Mesendoderm (in vitro differentiated cells): ENCODE measurements at regions not wholly inside any gene's neighbourhood (a gene's known extent, or its start where the extent isn't known, plus 50 kb on each side); places are given as distances from the start of the nearest gene placed in this dataset.
"Not testable (repeated sequence)": the region's sequence is repeated elsewhere in the genome, so short reads cannot be mapped to it uniquely, and the experiment has no call there.

ENCODE experiments used
- DNase-seq: peaks from one replicate; pipeline ENCODE4 v3.0.0; 2013
- H2AK5ac ChIP-seq: 2 replicates; pipeline ENCODE4 v1.6.1; 2013; ENCODE audit warnings: low read length, inconsistent platforms
- H2BK120ac ChIP-seq: 2 replicates; pipeline ENCODE4 v1.6.1; 2013; ENCODE audit warnings: low read depth, mild to moderate bottlenecking, low read length, moderate library complexity, mixed read lengths
- H2BK15ac ChIP-seq: replicated peaks from 2 replicates; pipeline ENCODE4 v1.6.1; 2013; ENCODE audit warnings: low read depth, mild to moderate bottlenecking, moderate library complexity
- H2BK5ac ChIP-seq: 2 replicates; pipeline ENCODE4 v1.6.1; 2013; ENCODE audit warnings: low read length, inconsistent platforms
- H3K18ac ChIP-seq: 2 replicates; pipeline ENCODE4 v1.6.1; 2013; ENCODE audit warnings: mild to moderate bottlenecking, low read length, mixed read lengths
- H3K23ac ChIP-seq: one replicate; pipeline ENCODE4 v1.6.1; 2013; ENCODE audit warnings: low read length
- H3K27ac ChIP-seq: 2 replicates; pipeline ENCODE4 v1.5.1; 2013; ENCODE audit warnings: low read depth, mild to moderate bottlenecking, inconsistent platforms, low read length, moderate library complexity
- H3K27me3 ChIP-seq: 2 replicates; pipeline ENCODE4 v1.6.1; 2013; ENCODE audit warnings: low read length, control low read depth, mild to moderate bottlenecking, inconsistent platforms; ENCODE audit not compliant: insufficient read depth, poor library complexity
- H3K36me3 ChIP-seq: 2 replicates; pipeline ENCODE4 v1.6.1; 2013; ENCODE audit warnings: low read length, inconsistent platforms; ENCODE audit not compliant: control insufficient read depth, insufficient read depth
- H3K4ac ChIP-seq: one replicate; pipeline ENCODE4 v1.6.1; 2013; ENCODE audit warnings: low read depth, mild to moderate bottlenecking, low read length, moderate library complexity
- H3K4me1 ChIP-seq: 2 replicates; pipeline ENCODE4 v1.6.1; 2013; ENCODE audit warnings: low read depth, low read length, inconsistent platforms; ENCODE audit not compliant: control insufficient read depth
- H3K4me2 ChIP-seq: 2 replicates; pipeline ENCODE4 v1.6.1; 2013; ENCODE audit warnings: low read length
- H3K4me3 ChIP-seq: 2 replicates; pipeline ENCODE4 v1.5.1; 2013; ENCODE audit warnings: mild to moderate bottlenecking, low read length
- H3K56ac ChIP-seq: one replicate; pipeline ENCODE4 v1.6.1; 2013; ENCODE audit warnings: low read length
- H3K79me1 ChIP-seq: 2 replicates; pipeline ENCODE4 v1.6.1; 2013; ENCODE audit warnings: low read length, inconsistent platforms
- H3K79me2 ChIP-seq: 2 replicates; pipeline ENCODE4 v1.6.1; 2013; ENCODE audit warnings: mild to moderate bottlenecking, low read length; ENCODE audit not compliant: control insufficient read depth, insufficient read depth
- H3K9ac ChIP-seq: 2 replicates; pipeline ENCODE4 v1.6.1; 2013; ENCODE audit warnings: low read length, inconsistent platforms
- H4K5ac ChIP-seq: one replicate; pipeline ENCODE4 v1.6.1; 2013; ENCODE audit warnings: low read length
- H4K8ac ChIP-seq: one replicate; pipeline ENCODE4 v1.6.1; 2013; ENCODE audit warnings: low read depth, mild to moderate bottlenecking, control low read depth, low read length, moderate library complexity
- WGBS: extraction: QIAGEN DNeasy Blood & Tissue Kit; methylation state at CpG from one replicate; pipeline ENCODE4 v1.1.7; 2013; ENCODE audit warnings: low lambda C conversion rate, missing lambda C conversion rate; ENCODE audit not compliant: insufficient coverage; ENCODE audit errors: extremely low coverage; 5-methylcytosine and 5-hydroxymethylcytosine counted together

- Histone ChIP-seq H3K18ac (no peak overlapping the region), H4K8ac (no peak overlapping the region), H3K56ac (no peak overlapping the region), H3K27me3 (no peaks in the 10 kb centered on the region), H2BK120ac (no peak overlapping the region), H4K5ac (no peak overlapping the region), H3K36me3 (no peaks in the 10 kb centered on the region), H2BK5ac (no peak overlapping the region), H3K79me1 (no peaks in the 10 kb centered on the region), H3K4me2 (no peak overlapping the region), H3K23ac (no peak overlapping the region), H3K4me3 (no peak overlapping the region), H3K4ac (no peak overlapping the region), H2AK5ac (no peak overlapping the region), H3K27ac (no peak overlapping the region), H3K79me2 (no peaks in the 10 kb centered on the region), H2BK15ac (no peak overlapping the region), H3K4me1 (no peaks in the 10 kb centered on the region), H3K9ac (no peak overlapping the region)
- no peak for DNase-seq
- WGBS = no CpG with 5 or more reads among the region's 5 CpGs
Measured at GRCh38 chr1:224053456-224053855, 60.5 kb upstream of the FBXO28 start.

GRCh38 chr1:224052772-224053171 is 61.1 kb upstream of the FBXO28 start:
- Histone ChIP-seq H3K9ac (no peak overlapping the region), H3K79me1 (no peaks in the 10 kb centered on the region), H3K56ac (no peak overlapping the region), H3K23ac (no peak overlapping the region), H3K4ac (no peak overlapping the region), H3K36me3 (no peaks in the 10 kb centered on the region), H2BK15ac (no peak overlapping the region), H3K4me3 (no peak overlapping the region), H3K27me3 (no peaks in the 10 kb centered on the region), H4K8ac (no peak overlapping the region), H2BK120ac (no peak overlapping the region), H4K5ac (no peak overlapping the region), H2AK5ac (no peak overlapping the region), H3K4me2 (no peak overlapping the region), H3K18ac (no peak overlapping the region), H3K79me2 (no peaks in the 10 kb centered on the region), H2BK5ac (no peak overlapping the region), H3K4me1 (no peaks in the 10 kb centered on the region), H3K27ac (no peak overlapping the region)
- WGBS = no CpG with 5 or more reads among the region's 3 CpGs
- DNase-seq = no peak

DNA sequence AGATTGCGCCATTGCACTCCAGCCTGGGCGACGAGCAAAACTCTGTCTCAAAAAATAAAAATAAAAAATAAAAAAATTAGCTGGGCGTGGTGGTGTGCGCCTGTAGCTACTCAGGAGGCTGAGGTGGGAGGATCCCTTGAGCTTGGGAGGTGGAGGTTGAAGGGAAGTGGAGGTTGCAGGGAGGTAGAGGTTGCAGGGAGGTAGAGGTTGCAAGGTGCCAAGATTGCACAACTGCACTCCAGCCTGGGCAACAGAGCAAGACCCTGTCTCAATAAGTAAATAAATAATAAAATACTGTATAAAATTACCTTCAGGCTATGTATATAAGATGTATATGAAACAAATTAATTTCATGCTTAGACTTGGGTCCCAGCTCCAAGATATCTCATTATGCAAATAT is 62.1 kb upstream of the FBXO28 start:
- not testable (repeated sequence) for H3K27ac ChIP-seq, H3K9ac ChIP-seq

GRCh38 chr1:224051086-224051406 is 62.9 kb upstream of the FBXO28 start:
- Histone ChIP-seq H3K27me3 (no peaks in the 10 kb centered on the region), H3K56ac (no peak overlapping the region), H3K4me3 (no peak overlapping the region), H2BK120ac (no peak overlapping the region), H3K4me2 (no peak overlapping the region), H4K5ac (no peak overlapping the region), H3K9ac (no peak overlapping the region), H3K4ac (no peak overlapping the region), H2BK15ac (no peak overlapping the region), H2AK5ac (no peak overlapping the region), H3K4me1 (no peaks in the 10 kb centered on the region), H3K23ac (no peak overlapping the region), H2BK5ac (no peak overlapping the region), H3K79me1 (no peaks in the 10 kb centered on the region), H3K18ac (no peak overlapping the region), H3K27ac (no peak overlapping the region), H3K36me3 (no peaks in the 10 kb centered on the region), H4K8ac (no peak overlapping the region), H3K79me2 (no peaks in the 10 kb centered on the region)
- no peak for DNase-seq

More for the DNA sequence above, 62.1 kb upstream of the FBXO28 start:
- not testable (repeated sequence) for H3K4me3 ChIP-seq, H3K4ac ChIP-seq, H4K5ac ChIP-seq, H3K4me1 ChIP-seq, H2BK15ac ChIP-seq, H2AK5ac ChIP-seq, H3K27me3 ChIP-seq, H2BK120ac ChIP-seq, H3K36me3 ChIP-seq, H3K79me1 ChIP-seq, H3K79me2 ChIP-seq, H3K23ac ChIP-seq, H3K4me2 ChIP-seq, H3K18ac ChIP-seq, H4K8ac ChIP-seq, DNase-seq, H3K56ac ChIP-seq, H2BK5ac ChIP-seq
- no CpG with 5 or more reads among the region's 5 CpGs for WGBS

GRCh38 chr1:224047538-224047937 is 66.4 kb upstream of the FBXO28 start:
- Histone ChIP-seq H3K79me1 (no peaks in the 10 kb centered on the region), H4K8ac (no peak overlapping the region), H3K36me3 (no peaks in the 10 kb centered on the region), H2BK120ac (no peak overlapping the region), H3K18ac (no peak overlapping the region), H3K23ac (no peak overlapping the region), H3K4me3 (no peak overlapping the region), H3K9ac (no peak overlapping the region), H4K5ac (no peak overlapping the region), H2BK5ac (no peak overlapping the region), H3K4ac (no peak overlapping the region), H3K27ac (no peak overlapping the region), H3K4me2 (no peak overlapping the region), H2AK5ac (no peak overlapping the region), H3K79me2 (no peaks in the 10 kb centered on the region), H3K27me3 (no peaks in the 10 kb centered on the region), H2BK15ac (no peak overlapping the region), H3K56ac (no peak overlapping the region), H3K4me1 (no peaks in the 10 kb centered on the region)
- DNase-seq = no peak
- no CpG with 5 or more reads among the region's 2 CpGs for WGBS

DNA sequence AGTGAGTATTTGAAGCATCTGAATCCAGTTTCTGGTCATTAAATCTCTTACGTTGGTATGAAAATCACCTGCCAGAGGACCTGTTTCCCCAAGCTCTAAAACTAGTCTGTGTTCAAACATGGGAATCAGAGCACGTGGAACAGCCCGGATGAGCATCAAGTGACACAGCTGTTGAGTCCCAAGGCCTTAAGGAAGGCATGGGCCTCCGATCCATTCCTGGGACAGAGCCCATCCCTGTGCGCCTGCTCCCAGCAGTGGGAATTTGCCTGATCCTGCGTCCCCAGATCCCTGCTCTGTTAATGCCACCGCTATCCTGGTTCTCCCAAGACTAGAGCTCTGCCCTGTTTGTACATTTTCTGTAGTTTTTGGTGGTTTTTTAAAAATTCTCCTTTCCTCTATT is 68.4 kb upstream of the FBXO28 start:
- H2BK5ac ChIP-seq = no peak overlapping the region
- no peaks in the 10 kb centered on the region for H3K79me1 ChIP-seq
- no peak overlapping the region for H3K9ac ChIP-seq
- no peak overlapping the region for H3K4ac ChIP-seq
- no CpG with 5 or more reads among the region's 7 CpGs for WGBS
- H3K4me3 ChIP-seq = no peak overlapping the region
- no peak overlapping the region for H3K56ac ChIP-seq
- no peaks in the 10 kb centered on the region for H3K36me3 ChIP-seq
- H2BK15ac ChIP-seq = no peak overlapping the region
- H4K5ac ChIP-seq = no peak overlapping the region
- H3K79me2 ChIP-seq = no peaks in the 10 kb centered on the region
- H3K27me3 ChIP-seq = no peaks in the 10 kb centered on the region
- no peaks in the 10 kb centered on the region for H3K4me1 ChIP-seq
- DNase-seq = no peak
- H4K8ac ChIP-seq = no peak overlapping the region
- H2AK5ac ChIP-seq = no peak overlapping the region
- H3K27ac ChIP-seq = no peak overlapping the region
- H3K23ac ChIP-seq = no peak overlapping the region
- no peak overlapping the region for H3K4me2 ChIP-seq
- no peak overlapping the region for H3K18ac ChIP-seq
- H2BK120ac ChIP-seq = no peak overlapping the region
